CD4-positive, alpha-beta memory T cell (primary cell): ENCODE measurements at regions not wholly inside any gene's neighbourhood (a gene's known extent, or its start where the extent isn't known, plus 50 kb on each side); places are given as distances from the start of the nearest gene placed in this dataset.

Experiments
- CTCF ChIA-PET: fragments of 350-600 bp; sonication (Branson Sonifier 250); formaldehyde crosslinking; loops from one replicate; lab custom pipeline; 2021; ENCODE audit warnings: inconsistent platforms; ENCODE audit not compliant: partially characterized antibody; lab: Charles Lee
- POLR2A ChIA-PET: fragments of 350-600 bp; sonication (Branson Sonifier 250); formaldehyde crosslinking; loops from one replicate; lab custom pipeline; 2021; ENCODE audit not compliant: partially characterized antibody; lab: Charles Lee
- DNase-seq, 5 donors: peaks; one replicate each; pipeline versions ENCODE4 v3.0.0 to v3.0.0-alpha.2; 2020 to 2022; ENCODE audit warnings: mixed read lengths in 1 of 5
- H3K27ac ChIP-seq: one replicate; pipeline ENCODE4 v1.7.0; 2013; ENCODE audit warnings: low read depth, low read length
- H3K27me3 ChIP-seq: 2 replicates; pipeline ENCODE4 v1.7.0; 2013; ENCODE audit warnings: mild to moderate bottlenecking, low read length, moderate library complexity; ENCODE audit not compliant: insufficient read depth
- H3K36me3 ChIP-seq: 2 replicates; pipeline ENCODE4 v1.7.0; 2013; ENCODE audit warnings: mild to moderate bottlenecking, low read length, moderate library complexity; ENCODE audit not compliant: insufficient read depth
- H3K4me1 ChIP-seq: 2 replicates; pipeline ENCODE4 v1.7.0; 2013; ENCODE audit warnings: mild to moderate bottlenecking, low read length, moderate library complexity; ENCODE audit not compliant: insufficient read depth
- H3K4me3 ChIP-seq, 2 donors: one replicate each; pipeline ENCODE4 v1.7.0; 2013; ENCODE audit warnings: low read length in 2 of 2, mild to moderate bottlenecking in 1 of 2
- H3K9me3 ChIP-seq, 2 donors: one replicate each; pipeline ENCODE4 v1.7.0; 2013; ENCODE audit warnings: low read length in 2 of 2, control low read depth in 1 of 2; ENCODE audit not compliant: control insufficient read depth in 1 of 2
- H3K27ac Mint-ChIP-seq, 7 donors: one replicate each; pipeline ENCODE4 v1.8.0; 2020 to 2021; ENCODE audit warnings: mixed read lengths in 7 of 7, mild to moderate bottlenecking in 6 of 7, inconsistent platforms in 3 of 7, moderate library complexity in 3 of 7
- H3K27me3 Mint-ChIP-seq, 2 donors: one replicate each; pipeline ENCODE4 v1.8.0; 2020 to 2021; ENCODE audit warnings: mixed read lengths in 2 of 2
- H3K36me3 Mint-ChIP-seq, 2 donors: one replicate each; pipeline ENCODE4 v1.8.0; 2020 to 2021; ENCODE audit warnings: mixed read lengths in 2 of 2, inconsistent platforms in 1 of 2, mild to moderate bottlenecking in 1 of 2
- H3K4me1 Mint-ChIP-seq, 4 donors: one replicate each; pipeline ENCODE4 v1.8.0; 2020 to 2021; ENCODE audit warnings: mixed read lengths in 4 of 4, mild to moderate bottlenecking in 1 of 4
- H3K4me3 Mint-ChIP-seq, 8 donors: one replicate each; pipeline ENCODE4 v1.8.0; 2020 to 2021; ENCODE audit warnings: mixed read lengths in 8 of 8, mild to moderate bottlenecking in 7 of 8, moderate library complexity in 6 of 8, inconsistent platforms in 3 of 8
- H3K9me3 Mint-ChIP-seq, 8 donors: one replicate each; pipeline ENCODE4 v1.8.0; 2020 to 2021; ENCODE audit warnings: mixed read lengths in 8 of 8, mild to moderate bottlenecking in 5 of 8, inconsistent platforms in 3 of 8, moderate library complexity in 1 of 8
- intact Hi-C: fragments of 100-400 bp; cut with micrococcal nuclease; formaldehyde crosslinking; loops from one replicate; pipeline ENCODE4 v1.15.1; 2023

DNA sequence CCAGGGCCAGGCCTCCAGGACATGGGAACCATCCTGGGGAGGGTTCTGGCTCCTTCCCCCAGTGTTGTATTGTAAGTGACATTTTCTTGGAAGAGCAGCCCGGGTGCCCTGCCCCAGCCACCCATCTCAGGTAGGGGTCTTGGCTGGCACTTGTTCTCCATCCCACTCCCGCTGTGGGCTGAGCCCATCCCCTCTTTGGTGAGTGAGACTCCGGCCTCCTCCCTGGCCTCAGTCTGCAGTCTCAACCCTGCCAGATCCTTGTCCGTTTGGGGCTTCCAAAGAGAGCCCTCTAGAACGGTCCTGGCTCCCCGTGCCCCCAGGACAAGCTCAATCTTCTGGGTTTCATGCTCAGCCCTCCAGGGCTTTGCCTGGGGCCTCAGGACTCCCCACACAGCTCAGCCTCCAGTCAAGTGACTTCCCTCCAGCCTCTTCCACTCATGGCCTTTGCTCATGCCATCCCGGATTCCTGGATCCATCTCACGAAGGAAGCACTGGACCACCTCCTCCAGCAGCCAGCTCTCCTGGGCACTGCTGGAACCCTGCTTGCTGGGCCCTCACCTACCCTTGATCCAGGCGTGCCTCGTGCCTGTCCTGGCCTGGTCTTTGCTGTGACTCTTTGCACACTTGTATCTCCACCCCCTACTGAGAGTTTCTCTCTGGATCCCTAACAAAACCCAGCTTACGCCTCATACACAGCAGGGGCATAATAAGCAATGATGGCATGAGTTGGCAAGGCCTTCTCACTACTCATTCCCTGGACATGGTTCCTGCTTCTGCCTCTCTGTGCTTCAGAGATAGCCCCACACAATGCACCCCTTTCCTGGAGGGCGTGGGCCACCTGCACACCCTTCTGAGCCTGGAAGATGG lies 297.4 kb upstream of the RTL1 start:
- H3K4me3 Mint-ChIP-seq = no peak overlapping the region
- Histone ChIP-seq H3K27ac (no peak overlapping the region), H3K36me3 (no peaks in the 10 kb centered on the region), H3K9me3 (peaks cover 0 to 4% of the 10 kb centered on the region in 2 donors), H3K4me3 (no peak overlapping the region), H3K27me3 (no peaks in the 10 kb centered on the region), H3K4me1 (no peaks in the 10 kb centered on the region)
- ChIA-PET CTCF (no interaction called here), POLR2A (no interaction called here)
- peaks cover 6 to 22% (median 14%) of the 10 kb centered on the region in 8 donors for H3K9me3 Mint-ChIP-seq
- intact Hi-C loops = no loop called here
- H3K27ac Mint-ChIP-seq = peak overlapping the region in 1 of 7 donors; percentile 3
- H3K27me3 Mint-ChIP-seq = peaks cover 0 to 3% of the 10 kb centered on the region in 2 donors
- no peaks in the 10 kb centered on the region for H3K36me3 Mint-ChIP-seq
- no peaks in the 10 kb centered on the region for H3K4me1 Mint-ChIP-seq
- no peak for DNase-seq

DNA sequence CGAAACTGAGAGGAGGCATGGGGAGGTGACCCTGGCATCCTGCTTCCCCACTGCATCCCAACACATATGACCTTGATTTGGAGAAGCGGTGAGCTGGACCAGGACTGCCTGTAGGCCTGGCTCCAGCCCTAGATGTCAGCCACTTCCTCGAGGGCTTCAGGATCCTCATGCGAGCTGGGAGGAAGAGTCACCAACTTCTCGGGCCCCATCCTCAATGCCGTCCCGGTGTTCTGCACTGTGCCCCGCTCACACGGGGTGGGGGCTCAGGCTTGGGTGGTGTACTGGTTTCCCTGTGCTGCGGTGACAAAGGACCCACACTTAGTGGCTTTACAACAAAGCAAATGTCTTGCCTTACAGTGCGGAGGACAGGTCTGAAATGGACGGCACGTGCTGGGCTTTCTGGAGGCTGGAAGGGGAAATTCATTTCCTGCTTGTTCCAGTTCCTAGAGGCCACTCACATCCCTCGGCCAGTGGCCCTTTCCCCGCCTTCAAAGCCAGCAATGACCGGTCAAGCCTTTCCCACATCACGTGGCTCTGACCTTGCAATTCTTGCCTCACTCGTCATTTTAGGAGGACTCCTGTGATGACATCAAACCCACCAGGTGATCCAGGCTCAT lies 298.1 kb upstream of the RTL1 start:
- H3K27me3 Mint-ChIP-seq = peaks cover 0 to 3% of the 10 kb centered on the region in 2 donors
- intact Hi-C loops = no loop called here
- DNase-seq = no peak
- no peak overlapping the region for H3K4me3 Mint-ChIP-seq
- peaks cover 0 to 3% of the 10 kb centered on the region in 2 donors for H3K36me3 Mint-ChIP-seq
- no peaks in the 10 kb centered on the region for H3K4me1 ChIP-seq
- H3K9me3 ChIP-seq = peaks cover 0 to 4% of the 10 kb centered on the region in 2 donors
- H3K27me3 ChIP-seq = no peaks in the 10 kb centered on the region
- no peaks in the 10 kb centered on the region for H3K4me1 Mint-ChIP-seq
- peaks cover 6 to 29% (median 21%) of the 10 kb centered on the region in 8 donors for H3K9me3 Mint-ChIP-seq
- CTCF ChIA-PET = no interaction called here
- no peak overlapping the region for H3K27ac ChIP-seq
- POLR2A ChIA-PET = no interaction called here
- no peak overlapping the region for H3K27ac Mint-ChIP-seq
- H3K36me3 ChIP-seq = no peaks in the 10 kb centered on the region
- no peak overlapping the region for H3K4me3 ChIP-seq

DNA sequence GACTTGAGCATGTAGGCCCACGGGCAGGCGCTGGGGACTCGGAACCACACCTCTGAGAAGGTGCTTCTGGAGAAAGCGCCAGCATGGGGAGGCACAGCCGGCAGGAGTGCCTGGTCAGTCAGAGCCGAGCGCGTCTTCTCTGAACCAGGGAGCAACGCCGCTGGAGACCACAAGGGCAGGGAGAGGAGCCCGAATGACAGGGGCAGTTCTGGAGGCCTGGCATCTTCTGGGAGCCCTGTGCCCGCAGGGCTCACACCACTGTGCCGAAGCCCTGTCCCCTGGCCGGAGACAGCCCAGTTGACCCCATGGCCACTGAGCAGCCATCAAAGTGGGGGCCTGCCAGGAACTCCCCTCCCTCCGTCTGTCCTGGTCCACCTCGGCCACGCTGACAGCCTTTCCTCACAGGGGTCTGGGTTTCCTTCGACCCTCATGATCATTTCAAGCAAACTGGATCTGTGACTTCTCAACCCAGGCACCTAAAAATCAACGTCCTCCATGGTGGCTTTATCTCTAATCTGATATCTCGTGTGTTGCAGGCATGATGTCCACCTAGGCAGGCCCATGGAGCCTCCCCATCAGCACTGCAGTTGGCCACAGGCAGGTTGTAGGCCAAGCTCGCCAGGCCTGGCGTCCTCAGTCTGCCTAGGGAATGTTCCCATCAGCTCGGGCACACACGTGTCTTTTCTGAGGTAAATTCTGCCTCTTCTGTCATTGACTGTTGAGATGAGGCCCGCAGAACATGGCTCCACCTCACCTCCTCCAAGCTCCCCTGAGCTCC lies 299.3 kb upstream of the RTL1 start:
- ChIA-PET CTCF (no interaction called here), POLR2A (no interaction called here)
- Mint-ChIP-seq H3K27me3 (peaks cover 0 to 3% of the 10 kb centered on the region in 2 donors), H3K9me3 (peaks cover 8 to 39% (median 32%) of the 10 kb centered on the region in 8 donors), H3K27ac (no peak overlapping the region), H3K36me3 (peaks cover 0 to 6% of the 10 kb centered on the region in 2 donors), H3K4me1 (no peaks in the 10 kb centered on the region), H3K4me3 (no peak overlapping the region)
- DNase-seq = no peak
- Histone ChIP-seq H3K27me3 (no peaks in the 10 kb centered on the region), H3K36me3 (no peaks in the 10 kb centered on the region), H3K4me3 (no peak overlapping the region), H3K9me3 (peaks cover 0 to 4% of the 10 kb centered on the region in 2 donors), H3K27ac (no peak overlapping the region), H3K4me1 (no peaks in the 10 kb centered on the region)
- intact Hi-C loops = no loop called here

DNA sequence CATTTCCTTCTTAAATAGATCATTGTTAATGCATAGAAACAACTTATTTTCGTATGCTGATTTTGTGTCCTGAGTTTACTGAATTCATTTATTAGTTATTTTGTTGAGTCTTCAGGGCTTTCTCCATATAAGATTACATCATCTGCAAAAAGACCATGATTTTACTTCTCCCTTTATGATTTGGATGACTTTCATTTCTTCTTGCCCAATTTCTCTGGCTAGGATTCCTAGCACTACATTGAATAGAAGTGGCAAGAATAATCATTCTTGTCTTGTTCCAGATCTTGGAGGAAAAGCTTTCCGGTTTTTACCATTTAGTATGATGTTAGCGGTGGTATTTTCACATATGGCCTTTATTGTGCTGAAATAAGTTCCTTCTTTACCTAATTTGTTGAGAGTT lies 303.0 kb upstream of the RTL1 start:
- H3K27ac ChIP-seq = no peak overlapping the region
- Mint-ChIP-seq H3K4me3 (no peak overlapping the region), H3K4me1 (no peaks in the 10 kb centered on the region), H3K27ac (no peak overlapping the region), H3K9me3 (peaks cover 12 to 67% (median 60%) of the 10 kb centered on the region in 8 donors), H3K27me3 (no peaks in the 10 kb centered on the region), H3K36me3 (peaks cover 0 to 8% of the 10 kb centered on the region in 2 donors)
- no peaks in the 10 kb centered on the region for H3K27me3 ChIP-seq
- no peak for DNase-seq
- peaks cover 4 to 21% of the 10 kb centered on the region in 2 donors for H3K9me3 ChIP-seq
- ChIA-PET CTCF (no interaction called here), POLR2A (no interaction called here)
- no peaks in the 10 kb centered on the region for H3K36me3 ChIP-seq
- H3K4me3 ChIP-seq = no peak overlapping the region
- intact Hi-C loops = no loop called here
- H3K4me1 ChIP-seq = no peaks in the 10 kb centered on the region

DNA sequence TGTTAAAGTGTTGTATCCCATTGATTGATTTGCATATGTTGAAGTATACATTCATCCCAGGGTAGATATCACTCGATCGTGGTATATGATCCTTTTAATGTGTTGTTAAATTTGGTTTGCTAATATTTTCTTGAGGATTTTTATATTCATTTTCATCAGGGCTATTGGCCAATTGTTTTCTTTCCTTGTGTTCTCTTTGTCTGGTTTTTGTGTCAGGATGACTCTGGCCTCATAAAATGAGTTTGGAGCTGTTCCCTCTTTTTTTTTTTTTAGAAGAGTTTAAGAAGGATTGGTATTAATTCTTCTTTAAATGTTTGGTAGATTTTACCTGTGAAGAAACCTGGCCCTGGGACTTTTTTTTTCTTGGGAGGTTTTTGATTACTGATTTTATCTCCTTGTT lies 303.5 kb upstream of the RTL1 start:
- H3K27ac ChIP-seq = no peak overlapping the region
- Mint-ChIP-seq H3K27ac (no peak overlapping the region), H3K27me3 (peaks cover 0 to 2% of the 10 kb centered on the region in 2 donors), H3K36me3 (peaks cover 2 to 8% of the 10 kb centered on the region in 2 donors), H3K9me3 (peaks cover 12 to 72% (median 63%) of the 10 kb centered on the region in 8 donors), H3K4me1 (no peaks in the 10 kb centered on the region), H3K4me3 (no peak overlapping the region)
- no peak overlapping the region for H3K4me3 ChIP-seq
- no peaks in the 10 kb centered on the region for H3K36me3 ChIP-seq
- H3K4me1 ChIP-seq = no peaks in the 10 kb centered on the region
- intact Hi-C loops = no loop called here
- ChIA-PET POLR2A (no interaction called here), CTCF (no interaction called here)
- no peak for DNase-seq
- H3K27me3 ChIP-seq = no peaks in the 10 kb centered on the region
- peaks cover 4 to 21% of the 10 kb centered on the region in 2 donors for H3K9me3 ChIP-seq

DNA sequence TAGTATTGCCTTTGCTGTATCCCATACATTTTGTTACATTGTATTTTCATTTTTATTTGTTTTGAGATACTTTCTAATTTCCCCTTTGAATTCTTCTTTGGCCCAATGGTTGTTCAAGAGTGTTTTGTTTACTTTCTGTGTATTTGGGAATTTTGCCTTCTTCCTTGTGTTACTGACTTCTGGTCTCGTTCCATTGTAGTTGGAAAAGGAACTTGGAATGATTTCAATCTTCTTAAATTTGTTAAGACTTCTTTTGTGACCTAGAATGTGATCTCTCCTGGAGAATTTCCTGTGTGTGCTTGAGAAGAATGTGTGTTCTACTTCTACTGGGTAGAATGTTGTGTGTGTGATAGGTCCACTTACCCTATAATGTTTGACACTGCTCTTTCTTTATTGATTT lies 304.4 kb upstream of the RTL1 start:
- intact Hi-C loops = no loop called here
- no peak overlapping the region for H3K4me3 Mint-ChIP-seq
- no peaks in the 10 kb centered on the region for H3K4me1 ChIP-seq
- no peaks in the 10 kb centered on the region for H3K36me3 ChIP-seq
- H3K27ac Mint-ChIP-seq = no peak overlapping the region
- H3K27ac ChIP-seq = no peak overlapping the region
- no peaks in the 10 kb centered on the region for H3K27me3 ChIP-seq
- H3K4me3 ChIP-seq = no peak overlapping the region
- peaks cover 0 to 4% of the 10 kb centered on the region in 2 donors for H3K27me3 Mint-ChIP-seq
- peaks cover 5 to 8% of the 10 kb centered on the region in 2 donors for H3K36me3 Mint-ChIP-seq
- ChIA-PET CTCF (no interaction called here), POLR2A (no interaction called here)
- peaks cover 12 to 80% (median 69%) of the 10 kb centered on the region in 8 donors for H3K9me3 Mint-ChIP-seq
- peaks cover 4 to 21% of the 10 kb centered on the region in 2 donors for H3K9me3 ChIP-seq
- H3K4me1 Mint-ChIP-seq = no peaks in the 10 kb centered on the region
- DNase-seq = no peak

DNA sequence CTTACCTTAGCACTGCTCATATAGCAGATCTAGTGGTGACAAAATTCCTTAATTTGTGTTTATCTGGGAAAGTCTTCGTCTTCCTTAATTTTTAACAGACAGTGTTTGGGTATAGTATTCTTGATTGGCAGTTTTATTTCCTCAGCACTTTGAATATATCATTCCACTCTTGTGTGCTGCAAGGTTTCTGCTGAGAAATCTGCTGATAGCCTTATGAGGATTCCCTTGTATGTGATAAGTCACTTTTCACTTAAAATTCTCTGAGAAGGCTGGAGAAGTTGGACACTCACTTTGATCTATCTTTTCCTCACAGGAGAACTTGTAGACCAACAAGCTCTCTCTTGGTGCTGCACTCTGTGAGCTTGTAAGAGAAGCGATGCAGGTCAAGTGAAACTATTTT lies 306.1 kb upstream of the RTL1 start:
- Histone ChIP-seq H3K36me3 (no peaks in the 10 kb centered on the region), H3K4me1 (no peaks in the 10 kb centered on the region), H3K27ac (no peak overlapping the region), H3K9me3 (peaks cover 4 to 17% of the 10 kb centered on the region in 2 donors), H3K27me3 (no peaks in the 10 kb centered on the region), H3K4me3 (no peak overlapping the region)
- H3K27me3 Mint-ChIP-seq = peaks cover 0 to 4% of the 10 kb centered on the region in 2 donors
- H3K36me3 Mint-ChIP-seq = peaks cover 9 to 12% of the 10 kb centered on the region in 2 donors
- POLR2A ChIA-PET = no interaction called here
- H3K27ac Mint-ChIP-seq = no peak overlapping the region
- no peak for DNase-seq
- H3K4me3 Mint-ChIP-seq = no peak overlapping the region
- H3K9me3 Mint-ChIP-seq = peaks cover 6 to 86% (median 72%) of the 10 kb centered on the region in 8 donors
- CTCF ChIA-PET = no interaction called here
- intact Hi-C loops = no loop called here
- no peaks in the 10 kb centered on the region for H3K4me1 Mint-ChIP-seq
